Chondrocyte (in vitro differentiated cells): ENCODE measurements at regions not wholly inside any gene's neighbourhood (a gene's known extent, or its start where the extent isn't known, plus 50 kb on each side); places are given as distances from the start of the nearest gene placed in this dataset.
A peak's percentile ranks its signal among the peaks of the same experiment; 100 is the strongest.

Source experiments
- DNase-seq: peaks from one replicate; pipeline ENCODE4 v3.0.0; 2021; ENCODE audit warnings: mixed read lengths, low spot score
- H3K27ac Mint-ChIP-seq: one replicate; pipeline ENCODE4 v1.8.0; 2021; ENCODE audit warnings: mild to moderate bottlenecking, moderate library complexity, mixed read lengths; ENCODE audit not compliant: unreplicated experiment
- H3K27me3 Mint-ChIP-seq: 2 replicates; pipeline ENCODE4 v1.8.0; 2021; ENCODE audit warnings: low read depth, mixed read lengths
- H3K36me3 Mint-ChIP-seq: 2 replicates; pipeline ENCODE4 v1.8.0; 2021; ENCODE audit warnings: low read depth, mixed read lengths
- H3K4me1 Mint-ChIP-seq: 2 replicates; pipeline ENCODE4 v1.8.0; 2021; ENCODE audit warnings: low read depth, mild to moderate bottlenecking, mixed read lengths
- H3K4me3 Mint-ChIP-seq: one replicate; pipeline ENCODE4 v1.8.0; 2021; ENCODE audit warnings: mild to moderate bottlenecking, moderate library complexity, mixed read lengths; ENCODE audit not compliant: unreplicated experiment
- H3K9me3 Mint-ChIP-seq: 2 replicates; pipeline ENCODE4 v1.8.0; 2021; ENCODE audit warnings: low read depth, mixed read lengths
- TF ChIP-seq, protein P1 (sequence below): fragments of 200-600 bp; sonication (generic); IDR thresholded peaks from 2 replicates; pipeline ENCODE4 v1.5.0; 2021; ENCODE audit warnings: antibody characterized with exemption, mild to moderate bottlenecking, moderate library complexity

DNA sequence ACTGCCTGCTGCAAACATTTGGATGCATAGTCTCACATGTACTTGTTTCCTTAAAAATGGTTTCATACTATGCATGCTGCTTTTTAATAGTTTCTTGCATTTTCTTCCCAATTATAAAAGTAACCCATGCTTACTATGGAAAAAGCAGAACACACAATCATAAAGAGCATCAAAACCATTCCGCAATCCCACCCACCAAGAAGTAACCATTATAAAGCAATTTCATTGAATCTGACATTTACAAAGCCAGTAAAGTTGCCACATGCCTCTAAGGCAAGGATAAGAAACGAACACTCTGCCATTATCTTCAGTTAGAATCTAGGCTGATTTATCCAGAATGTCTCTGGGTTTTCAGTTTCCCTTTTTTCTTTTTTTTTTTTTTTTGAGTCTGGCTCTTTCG is 92.7 kb upstream of the OSMR start:
- Mint-ChIP-seq H3K27me3 (no peaks in the 10 kb centered on the region), H3K9me3 (no peaks in the 10 kb centered on the region), H3K27ac (no peak overlapping the region), H3K4me3 (no peak overlapping the region), H3K4me1 (no peaks in the 10 kb centered on the region), H3K36me3 (no peaks in the 10 kb centered on the region)
- TF ChIP-seq, protein P1, sequence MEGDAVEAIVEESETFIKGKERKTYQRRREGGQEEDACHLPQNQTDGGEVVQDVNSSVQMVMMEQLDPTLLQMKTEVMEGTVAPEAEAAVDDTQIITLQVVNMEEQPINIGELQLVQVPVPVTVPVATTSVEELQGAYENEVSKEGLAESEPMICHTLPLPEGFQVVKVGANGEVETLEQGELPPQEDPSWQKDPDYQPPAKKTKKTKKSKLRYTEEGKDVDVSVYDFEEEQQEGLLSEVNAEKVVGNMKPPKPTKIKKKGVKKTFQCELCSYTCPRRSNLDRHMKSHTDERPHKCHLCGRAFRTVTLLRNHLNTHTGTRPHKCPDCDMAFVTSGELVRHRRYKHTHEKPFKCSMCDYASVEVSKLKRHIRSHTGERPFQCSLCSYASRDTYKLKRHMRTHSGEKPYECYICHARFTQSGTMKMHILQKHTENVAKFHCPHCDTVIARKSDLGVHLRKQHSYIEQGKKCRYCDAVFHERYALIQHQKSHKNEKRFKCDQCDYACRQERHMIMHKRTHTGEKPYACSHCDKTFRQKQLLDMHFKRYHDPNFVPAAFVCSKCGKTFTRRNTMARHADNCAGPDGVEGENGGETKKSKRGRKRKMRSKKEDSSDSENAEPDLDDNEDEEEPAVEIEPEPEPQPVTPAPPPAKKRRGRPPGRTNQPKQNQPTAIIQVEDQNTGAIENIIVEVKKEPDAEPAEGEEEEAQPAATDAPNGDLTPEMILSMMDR, result no peak
- DNase-seq, result no peak

- Mint-ChIP-seq H3K4me1 (no peaks in the 10 kb centered on the region), H3K36me3 (no peaks in the 10 kb centered on the region), H3K27ac (no peak overlapping the region), H3K9me3 (no peaks in the 10 kb centered on the region), H3K27me3 (no peaks in the 10 kb centered on the region), H3K4me3 (no peak overlapping the region)
- TF ChIP-seq, protein P1, result no peak
- DNase-seq, result no peak
These were observed 92.0 kb upstream of the OSMR start for GRCh38 chr5:38753776-38754175.

DNA sequence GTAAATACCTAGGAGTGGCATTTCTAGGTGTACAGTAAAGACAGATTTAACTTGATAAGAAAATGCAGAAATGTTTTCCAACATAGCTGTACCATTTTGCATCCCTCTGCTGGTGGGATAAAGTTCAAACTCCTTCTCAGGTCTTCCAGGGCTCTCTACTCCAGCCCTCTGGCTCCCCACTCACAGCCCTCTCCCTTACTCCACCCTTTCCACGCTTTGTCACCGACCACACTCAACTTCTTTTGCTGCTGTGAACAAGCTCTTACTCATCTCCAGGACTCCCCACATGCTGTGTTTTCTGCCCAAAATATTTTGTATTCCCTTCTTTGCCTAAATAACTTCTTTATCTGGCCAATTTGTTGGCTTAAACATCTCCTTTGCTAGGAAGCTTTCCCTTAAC is 90.6 kb upstream of the OSMR start:
- Mint-ChIP-seq H3K4me1 (no peaks in the 10 kb centered on the region), H3K9me3 (no peaks in the 10 kb centered on the region), H3K27ac (no peak overlapping the region), H3K27me3 (peaks cover 2% of the 10 kb centered on the region), H3K4me3 (no peak overlapping the region), H3K36me3 (no peaks in the 10 kb centered on the region)
- DNase-seq, result no peak
- TF ChIP-seq, protein P1, result peak; percentile 40

GRCh38 chr5:38756068-38756467 is 89.7 kb upstream of the OSMR start:
- Mint-ChIP-seq H3K4me3 (no peak overlapping the region), H3K27ac (no peak overlapping the region), H3K9me3 (no peaks in the 10 kb centered on the region), H3K36me3 (no peaks in the 10 kb centered on the region), H3K27me3 (peaks cover 4% of the 10 kb centered on the region), H3K4me1 (no peaks in the 10 kb centered on the region)
- no peak for DNase-seq
- TF ChIP-seq, protein P1, result no peak

DNA sequence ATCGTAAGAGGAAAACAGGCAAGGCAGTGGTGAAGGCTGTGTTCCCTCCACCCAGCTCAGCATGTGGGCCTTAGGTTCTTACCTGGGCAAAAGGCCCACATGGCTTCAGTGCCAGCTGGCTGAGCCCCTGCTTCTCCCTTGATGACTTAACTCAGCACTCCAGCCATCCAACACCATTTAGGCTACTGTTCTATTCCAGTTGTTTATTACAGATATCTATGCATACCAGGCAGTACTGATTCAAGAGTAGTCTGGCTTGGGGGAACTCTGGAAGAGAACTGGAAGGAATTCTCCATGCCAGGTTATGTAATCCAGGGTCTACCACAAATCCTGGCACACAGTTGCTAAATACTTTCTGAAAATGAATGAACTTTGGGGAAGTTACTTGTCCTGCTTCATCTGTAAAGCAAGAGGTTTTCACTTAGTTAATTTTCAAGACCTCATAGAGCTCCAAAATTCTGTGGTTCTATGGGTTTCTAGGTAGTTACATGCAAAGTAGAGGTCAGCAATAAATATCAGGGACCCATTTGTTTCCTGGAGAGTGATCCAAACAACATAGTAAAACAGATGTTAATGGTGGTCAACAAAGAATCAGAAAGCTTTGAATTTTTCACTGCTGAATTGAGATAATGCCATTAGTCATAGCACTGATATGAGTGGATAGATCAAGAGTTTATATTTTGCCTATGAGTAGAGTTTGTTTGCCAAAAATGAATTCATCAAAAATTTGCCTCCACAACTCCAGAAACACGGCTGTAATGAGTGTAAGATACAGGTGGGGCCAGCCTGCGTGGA is 88.2 kb upstream of the OSMR start:
- Mint-ChIP-seq H3K9me3 (no peaks in the 10 kb centered on the region), H3K27me3 (peaks cover 4% of the 10 kb centered on the region), H3K4me3 (no peak overlapping the region), H3K27ac (no peak overlapping the region), H3K4me1 (no peaks in the 10 kb centered on the region), H3K36me3 (no peaks in the 10 kb centered on the region)
- DNase-seq, result no peak
- TF ChIP-seq, protein P1, result no peak
